HAP-1 (cell line): ENCODE measurements at regions not wholly inside any gene's neighbourhood (a gene's known extent, or its start where the extent isn't known, plus 50 kb on each side); places are given as distances from the start of the nearest gene placed in this dataset.

Experiments used
- DNase-seq, 2 experiments: peaks; one replicate each; pipeline ENCODE4 v3.0.0-alpha.2; 2016 to 2020; ENCODE audit warnings: low spot score in 2 of 2
- H3K27me3 ChIP-seq: fragments of 250-450 bp; sonication (Bioruptor Pico); 2 replicates; pipeline ENCODE4 v1.5.1; 2020; ENCODE audit warnings: low read depth, mild to moderate bottlenecking, moderate library complexity
- H3K36me3 ChIP-seq: fragments of 250-450 bp; sonication (Bioruptor Pico); replicated peaks from 2 replicates; pipeline ENCODE4 v1.5.1; 2020; ENCODE audit warnings: mild to moderate bottlenecking
- H3K4me1 ChIP-seq: fragments of 250-450 bp; sonication (Bioruptor Pico); 2 replicates; pipeline ENCODE4 v1.5.1; 2020; ENCODE audit warnings: mild to moderate bottlenecking
- H3K4me3 ChIP-seq: fragments of 250-450 bp; sonication (Bioruptor Pico); 2 replicates; pipeline ENCODE4 v1.5.1; 2020; ENCODE audit warnings: mild to moderate bottlenecking, moderate library complexity
- H3K9me3 ChIP-seq: fragments of 250-450 bp; sonication (Bioruptor Pico); 2 replicates; pipeline ENCODE4 v1.5.1; 2020; ENCODE audit warnings: mild to moderate bottlenecking, moderate library complexity
- in situ Hi-C: fragments of 300-500 bp; cut with MboI; formaldehyde crosslinking; loops from 3 replicates; pipeline ENCODE4 v1.14.3; 2020; ENCODE audit warnings: low sequenced_read_pairs, inconsistent platforms, mixed read lengths

DNA sequence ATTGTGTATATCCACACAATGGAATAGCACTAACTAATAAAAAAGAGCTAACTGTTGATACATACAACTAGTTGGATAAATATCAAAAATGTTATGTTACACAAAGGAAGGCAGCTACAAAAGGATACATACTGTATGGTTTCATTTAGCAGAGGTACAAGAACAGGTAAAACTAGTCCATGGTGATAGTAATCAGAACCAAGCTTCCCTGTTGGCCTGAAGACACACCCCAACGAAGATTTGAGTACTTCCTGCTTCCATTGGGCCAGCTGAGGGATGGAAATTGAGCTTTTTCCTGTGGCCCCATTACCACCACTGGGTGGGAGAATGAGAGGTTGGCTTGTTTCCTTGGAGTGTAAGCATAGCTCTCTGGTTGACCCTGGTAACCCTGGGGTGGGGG, 117.3 kb upstream of the CADPS start:
- 0 out of 2 replicates have a peak, but pooled peaks cover 2% of the 10 kb centered on the region for H3K4me1 ChIP-seq
- H3K27me3 ChIP-seq, result peaks cover 5% of the 10 kb centered on the region; the same call in 1 of the 2 replicates
- H3K36me3 ChIP-seq, result no peaks in the 10 kb centered on the region
- H3K9me3 ChIP-seq, result no peaks in the 10 kb centered on the region
- in situ Hi-C loops, result no loop called here
- H3K4me3 ChIP-seq, result no peak overlapping the region
- no peak for DNase-seq

- DNase-seq, result no peak
- 0 out of 2 replicates have a peak, but pooled peaks cover 2% of the 10 kb centered on the region for H3K4me1 ChIP-seq
- no peak overlapping the region for H3K4me3 ChIP-seq
- no peaks in the 10 kb centered on the region for H3K9me3 ChIP-seq
- peaks cover 11% of the 10 kb centered on the region for H3K27me3 ChIP-seq
- in situ Hi-C loops, result no loop called here
- H3K36me3 ChIP-seq, result no peaks in the 10 kb centered on the region
Observed at GRCh38 chr3:62995119-62995518, 119.9 kb upstream of the CADPS start.

GRCh38 chr3:62995530-62995929, 120.3 kb upstream of the CADPS start:
- in situ Hi-C loops, result no loop called here
- Histone ChIP-seq H3K27me3 (peaks cover 11% of the 10 kb centered on the region), H3K4me1 (0 out of 2 replicates have a peak, but pooled peaks cover 2% of the 10 kb centered on the region), H3K9me3 (no peaks in the 10 kb centered on the region), H3K36me3 (no peaks in the 10 kb centered on the region), H3K4me3 (no peak overlapping the region)
- DNase-seq, result no peak

DNA sequence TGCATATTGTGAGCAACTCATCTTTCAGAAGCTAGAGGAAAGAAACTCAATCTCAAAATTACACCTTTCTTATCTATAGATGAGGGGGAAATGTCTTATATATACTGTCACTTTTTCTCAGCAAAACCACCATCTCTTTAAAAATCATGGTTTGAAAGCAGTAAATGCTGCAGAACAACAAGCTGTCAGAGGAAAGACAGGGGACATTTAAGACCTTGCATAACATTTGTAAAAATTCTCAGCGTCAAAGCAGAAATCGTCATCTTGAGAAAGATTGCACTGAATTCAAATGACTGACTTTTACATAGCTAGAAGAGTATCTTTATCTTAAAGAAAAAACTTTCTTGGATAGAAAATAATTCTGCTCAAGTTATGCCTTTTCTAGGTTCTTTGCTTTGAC, 122.2 kb upstream of the CADPS start:
- no peak for DNase-seq
- in situ Hi-C loops, result no loop called here
- no peaks in the 10 kb centered on the region for H3K9me3 ChIP-seq
- no peak overlapping the region for H3K4me3 ChIP-seq
- no peaks in the 10 kb centered on the region for H3K4me1 ChIP-seq
- no peaks in the 10 kb centered on the region for H3K36me3 ChIP-seq
- peaks cover 17% of the 10 kb centered on the region for H3K27me3 ChIP-seq

- H3K4me3 ChIP-seq, result no peak overlapping the region
- in situ Hi-C loops, result no loop called here
- no peaks in the 10 kb centered on the region for H3K36me3 ChIP-seq
- peaks cover 17% of the 10 kb centered on the region for H3K27me3 ChIP-seq
- H3K4me1 ChIP-seq, result no peaks in the 10 kb centered on the region
- no peak for DNase-seq
- H3K9me3 ChIP-seq, result no peaks in the 10 kb centered on the region
Observed at GRCh38 chr3:62999158-62999557, 123.9 kb upstream of the CADPS start.

GRCh38 chr3:62999791-63000190, 124.6 kb upstream of the CADPS start:
- in situ Hi-C loops, result no loop called here
- Histone ChIP-seq H3K9me3 (no peaks in the 10 kb centered on the region), H3K27me3 (peaks cover 17% of the 10 kb centered on the region), H3K36me3 (no peaks in the 10 kb centered on the region), H3K4me1 (no peaks in the 10 kb centered on the region), H3K4me3 (no peak overlapping the region)
- no peak for DNase-seq

GRCh38 chr3:63004448-63004847, 129.2 kb upstream of the CADPS start:
- Histone ChIP-seq H3K4me1 (no peaks in the 10 kb centered on the region; the same call in 1 of the 2 replicates), H3K9me3 (no peaks in the 10 kb centered on the region; the same call in 1 of the 2 replicates), H3K27me3 (peaks cover 22% of the 10 kb centered on the region; the same call in 1 of the 2 replicates), H3K4me3 (no peak overlapping the region), H3K36me3 (no peaks in the 10 kb centered on the region)
- DNase-seq, result no peak
- in situ Hi-C loops, result no loop called here

DNA sequence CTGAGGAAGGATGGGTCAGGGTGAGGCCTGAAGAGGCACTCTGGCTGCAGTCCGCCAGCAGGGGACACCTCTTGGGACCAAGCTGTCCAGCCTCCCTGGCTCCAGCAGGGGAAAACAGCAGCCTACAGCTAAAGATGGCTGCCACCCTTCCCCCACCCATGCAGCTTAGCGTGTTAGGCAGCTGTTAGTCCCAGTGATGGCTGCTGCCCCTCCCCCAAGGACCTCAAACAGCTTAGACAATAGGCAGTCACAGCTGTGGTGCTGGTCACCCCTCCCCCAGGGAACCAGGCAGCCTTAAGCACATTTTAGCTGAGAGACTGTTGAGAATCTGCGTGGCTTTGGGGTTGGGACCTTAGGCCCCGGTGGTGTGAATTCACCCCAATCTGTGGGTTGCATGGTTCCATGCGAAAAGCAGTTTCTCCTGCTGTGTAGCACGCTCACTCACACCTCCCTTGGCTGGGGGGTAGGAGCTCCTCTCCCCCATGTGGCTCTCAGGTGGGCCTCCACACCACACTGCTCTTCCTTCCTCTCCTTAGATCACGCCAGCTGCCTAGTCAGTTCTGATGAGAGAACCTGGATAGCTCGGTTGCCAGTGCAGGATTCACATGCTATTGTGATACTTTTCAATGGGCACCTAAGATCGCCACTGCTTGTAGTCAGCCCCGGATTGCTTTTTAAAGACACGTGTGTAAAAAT, 140.5 kb upstream of the CADPS start:
- Histone ChIP-seq H3K4me3 (no peak overlapping the region), H3K4me1 (no peaks in the 10 kb centered on the region; the same call in 1 of the 2 replicates), H3K27me3 (peaks cover 9% of the 10 kb centered on the region), H3K36me3 (no peaks in the 10 kb centered on the region), H3K9me3 (no peaks in the 10 kb centered on the region)
- in situ Hi-C loops, result no loop called here
- DNase-seq, result peak in 1 of 2 experiments; percentile 50

DNA sequence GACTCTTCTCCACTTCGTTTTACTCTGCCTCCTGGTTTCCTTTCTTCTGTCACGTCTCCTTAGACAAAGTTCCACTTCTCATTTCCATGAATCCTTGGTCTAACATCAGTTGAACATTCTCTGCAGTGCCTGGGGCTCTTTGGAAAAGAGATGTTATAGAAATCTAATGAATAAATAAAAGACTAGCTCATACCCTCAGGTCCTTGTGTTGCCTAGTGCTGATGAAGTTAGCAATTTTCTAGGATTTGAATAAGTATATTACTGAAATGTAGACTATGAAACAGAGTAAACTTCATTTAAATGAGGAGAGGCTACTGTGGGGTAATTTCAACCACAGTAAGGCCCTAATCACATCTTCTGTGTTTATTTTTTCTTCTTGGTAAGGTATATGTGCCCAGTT, 146.9 kb upstream of the CADPS start:
- Histone ChIP-seq H3K4me1 (no peaks in the 10 kb centered on the region), H3K9me3 (no peaks in the 10 kb centered on the region), H3K27me3 (no peaks in the 10 kb centered on the region), H3K36me3 (no peaks in the 10 kb centered on the region), H3K4me3 (no peak overlapping the region)
- no peak for DNase-seq
- in situ Hi-C loops, result no loop called here

- in situ Hi-C loops, result no loop called here
- no peak for DNase-seq
- Histone ChIP-seq H3K9me3 (no peaks in the 10 kb centered on the region), H3K4me3 (no peak overlapping the region), H3K27me3 (no peaks in the 10 kb centered on the region), H3K36me3 (no peaks in the 10 kb centered on the region), H3K4me1 (no peaks in the 10 kb centered on the region)
Observed at GRCh38 chr3:63026722-63027121, 151.5 kb upstream of the CADPS start.

DNA sequence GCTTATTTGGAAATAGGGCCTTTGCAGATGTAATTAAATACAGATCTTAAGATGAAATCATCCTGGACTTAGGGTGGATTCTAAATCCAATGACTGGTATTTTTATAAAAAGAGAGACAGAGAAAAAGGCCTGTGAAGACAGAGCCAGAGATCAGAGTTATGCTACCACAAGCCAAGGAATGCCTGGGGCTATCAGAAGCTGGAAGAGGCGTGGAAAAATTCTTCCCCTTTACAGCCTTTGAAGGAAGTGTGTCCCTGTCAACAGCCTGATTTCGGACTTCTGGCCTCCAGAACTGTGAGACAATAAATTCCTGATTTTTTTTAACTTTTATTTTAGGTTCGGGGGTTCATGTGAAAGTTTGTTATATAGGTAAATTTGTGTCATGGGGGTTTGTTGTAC, 154.1 kb upstream of the CADPS start:
- in situ Hi-C loops, result no loop called here
- no peak for DNase-seq
- Histone ChIP-seq H3K4me3 (no peak overlapping the region), H3K9me3 (no peaks in the 10 kb centered on the region), H3K36me3 (no peaks in the 10 kb centered on the region), H3K27me3 (no peaks in the 10 kb centered on the region; the same call in 1 of the 2 replicates), H3K4me1 (no peaks in the 10 kb centered on the region)

GRCh38 chr3:63029921-63030320, 154.7 kb upstream of the CADPS start:
- no peaks in the 10 kb centered on the region for H3K36me3 ChIP-seq
- H3K4me3 ChIP-seq, result no peak overlapping the region
- no peak for DNase-seq
- H3K4me1 ChIP-seq, result no peaks in the 10 kb centered on the region
- H3K27me3 ChIP-seq, result no peaks in the 10 kb centered on the region; the same call in 1 of the 2 replicates
- in situ Hi-C loops, result no loop called here
- H3K9me3 ChIP-seq, result no peaks in the 10 kb centered on the region

GRCh38 chr3:63030666-63031065, 155.4 kb upstream of the CADPS start:
- no peaks in the 10 kb centered on the region for H3K4me1 ChIP-seq
- no peak overlapping the region for H3K4me3 ChIP-seq
- DNase-seq, result no peak
- H3K36me3 ChIP-seq, result no peaks in the 10 kb centered on the region
- H3K27me3 ChIP-seq, result no peaks in the 10 kb centered on the region; the same call in 1 of the 2 replicates
- in situ Hi-C loops, result no loop called here
- H3K9me3 ChIP-seq, result no peaks in the 10 kb centered on the region

DNA sequence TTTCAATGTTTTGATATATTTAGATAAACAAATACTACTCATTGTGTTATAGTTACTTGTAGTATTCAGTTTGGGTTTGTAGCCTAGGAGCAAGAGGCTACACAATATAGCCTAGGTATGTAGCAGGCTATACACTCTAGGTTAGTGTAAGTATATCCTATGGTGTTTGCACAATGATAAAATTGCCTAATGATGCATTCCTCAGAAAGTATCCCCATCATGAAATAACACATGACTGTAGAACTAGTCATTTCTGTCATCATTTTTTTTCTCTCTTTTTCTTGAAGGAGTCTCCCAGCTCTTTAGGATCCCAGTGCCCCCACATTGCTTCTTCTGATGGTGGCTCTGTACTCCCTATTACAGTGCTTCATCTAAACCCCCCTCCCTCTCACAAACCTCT, 157.7 kb upstream of the CADPS start:
- no peaks in the 10 kb centered on the region for H3K36me3 ChIP-seq
- no peak for DNase-seq
- H3K27me3 ChIP-seq, result no peaks in the 10 kb centered on the region; the same call in 1 of the 2 replicates
- H3K4me3 ChIP-seq, result no peak overlapping the region
- H3K9me3 ChIP-seq, result no peaks in the 10 kb centered on the region
- H3K4me1 ChIP-seq, result no peaks in the 10 kb centered on the region
- in situ Hi-C loops, result no loop called here

GRCh38 chr3:63034101-63034500, 158.9 kb upstream of the CADPS start:
- Histone ChIP-seq H3K9me3 (no peaks in the 10 kb centered on the region), H3K27me3 (no peaks in the 10 kb centered on the region; the same call in 1 of the 2 replicates), H3K4me1 (no peaks in the 10 kb centered on the region), H3K36me3 (no peaks in the 10 kb centered on the region), H3K4me3 (no peak overlapping the region)
- in situ Hi-C loops, result no loop called here
- no peak for DNase-seq
